GM18526 (cell line): ENCODE measurements at regions not wholly inside any gene's neighbourhood (a gene's known extent, or its start where the extent isn't known, plus 50 kb on each side); places are given as distances from the start of the nearest gene placed in this dataset.

Experiments used
- POLR2A ChIP-seq: IDR thresholded peaks from 3 replicates; pipeline ENCODE4 v1.6.1; 2011; ENCODE audit not compliant: insufficient read length; ENCODE audit errors: extremely low read depth

DNA sequence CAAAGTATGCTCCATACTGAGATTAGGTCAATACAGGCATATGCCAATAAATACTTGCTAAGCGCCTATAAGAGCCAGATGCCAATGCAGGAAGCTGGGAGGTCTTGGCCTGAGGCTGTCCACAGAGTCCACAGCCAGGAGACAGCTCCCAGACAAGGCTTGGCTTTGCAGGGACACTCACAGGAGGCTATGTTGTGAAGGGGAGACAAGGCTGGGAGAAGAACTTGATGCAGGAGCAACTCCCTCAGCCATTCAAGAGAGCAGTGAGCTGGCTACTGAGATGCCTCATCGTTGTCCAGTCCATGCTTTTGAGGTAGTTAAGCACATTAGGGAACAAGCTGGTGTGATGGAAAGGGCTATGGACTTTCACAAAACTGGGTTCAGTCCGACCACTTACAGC is 891.5 kb downstream of the TBC1D22A start:
- TF ChIP-seq POLR2A, result no peak

DNA sequence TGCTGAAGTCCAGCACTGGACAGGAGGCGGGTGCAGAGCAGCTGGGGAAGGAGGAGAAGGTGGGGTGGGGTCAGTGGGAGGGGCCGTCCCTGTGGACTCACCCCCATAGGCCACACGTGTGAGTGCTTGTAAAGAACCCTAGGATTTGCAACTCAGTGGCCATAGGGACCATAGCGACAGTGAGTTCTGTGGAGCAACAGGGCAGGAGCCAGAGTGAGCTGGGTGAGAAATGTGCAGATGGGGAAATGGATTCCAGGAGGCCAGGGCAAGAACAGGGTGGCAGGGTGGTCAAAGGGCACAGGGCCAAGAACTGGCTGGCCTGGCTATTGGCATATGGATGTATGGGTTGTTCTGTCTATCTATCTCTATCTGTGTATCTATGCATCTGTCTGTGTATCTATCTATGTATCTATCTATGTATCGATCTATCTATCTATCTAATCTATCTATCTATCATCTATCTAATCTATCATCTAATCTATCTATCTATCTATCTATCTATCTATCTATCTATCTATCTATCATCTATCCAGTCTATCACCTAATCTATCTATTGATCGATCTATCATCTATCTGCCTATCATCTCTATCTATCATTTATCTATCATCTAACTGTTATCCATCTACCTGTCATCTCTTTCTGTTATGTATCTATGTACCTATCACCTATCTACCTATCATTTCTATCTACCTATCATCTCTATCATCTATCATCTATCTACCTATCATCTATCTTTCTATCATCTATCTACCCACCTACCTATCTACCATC is 889.0 kb downstream of the TBC1D22A start:
- TF ChIP-seq POLR2A, result no peak

DNA sequence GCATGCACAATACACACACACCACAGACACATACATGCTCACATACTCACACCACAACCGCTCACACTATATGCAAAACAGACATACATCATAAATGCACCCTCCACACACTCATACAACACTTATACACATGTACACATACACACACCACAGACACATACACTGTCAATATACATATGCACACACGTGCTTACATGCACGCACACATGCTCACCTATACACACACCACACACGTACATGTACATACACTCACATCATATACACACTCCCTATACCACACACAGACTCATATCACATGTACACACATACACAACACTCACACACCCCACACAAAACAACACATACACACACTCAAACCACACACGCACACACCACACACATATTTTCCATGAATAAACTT is 885.3 kb downstream of the TBC1D22A start:
- TF ChIP-seq POLR2A, result no peak

DNA sequence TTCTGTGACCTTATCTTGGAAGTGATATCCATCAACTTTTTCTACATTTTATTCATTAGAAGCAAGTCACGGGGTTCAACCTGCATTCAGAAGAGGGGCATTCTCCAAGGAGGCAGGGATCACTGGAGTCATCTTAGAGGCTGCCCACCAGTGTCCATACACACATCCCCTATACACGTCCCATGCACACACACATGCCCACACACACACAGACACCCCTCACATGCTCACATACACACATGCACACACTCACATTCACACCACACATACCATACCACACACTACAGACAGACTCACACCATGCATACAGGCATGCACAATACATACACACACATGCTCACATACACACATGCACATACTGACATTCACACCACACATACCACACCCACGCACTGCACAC is 884.7 kb downstream of the TBC1D22A start:
- TF ChIP-seq POLR2A, result no peak

DNA sequence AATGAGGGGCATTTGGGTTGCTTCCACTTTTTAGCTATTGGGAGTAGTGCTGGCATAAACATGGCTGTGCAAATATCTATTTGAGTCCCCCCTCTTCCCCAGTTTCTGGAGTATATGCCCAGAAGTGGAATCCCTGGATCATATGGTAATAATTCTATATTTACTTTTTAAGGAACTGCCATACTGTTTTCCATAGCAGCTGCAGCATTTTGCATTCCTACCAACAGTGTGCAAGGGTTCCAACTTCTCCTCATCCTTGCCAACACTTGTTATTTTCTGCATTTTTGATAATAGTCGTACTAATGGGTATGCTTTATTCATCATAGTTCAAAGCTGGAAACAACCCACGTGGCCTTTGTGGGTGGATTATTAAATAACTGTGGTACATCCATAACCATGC is 883.5 kb downstream of the TBC1D22A start:
- TF ChIP-seq POLR2A, result no peak

DNA sequence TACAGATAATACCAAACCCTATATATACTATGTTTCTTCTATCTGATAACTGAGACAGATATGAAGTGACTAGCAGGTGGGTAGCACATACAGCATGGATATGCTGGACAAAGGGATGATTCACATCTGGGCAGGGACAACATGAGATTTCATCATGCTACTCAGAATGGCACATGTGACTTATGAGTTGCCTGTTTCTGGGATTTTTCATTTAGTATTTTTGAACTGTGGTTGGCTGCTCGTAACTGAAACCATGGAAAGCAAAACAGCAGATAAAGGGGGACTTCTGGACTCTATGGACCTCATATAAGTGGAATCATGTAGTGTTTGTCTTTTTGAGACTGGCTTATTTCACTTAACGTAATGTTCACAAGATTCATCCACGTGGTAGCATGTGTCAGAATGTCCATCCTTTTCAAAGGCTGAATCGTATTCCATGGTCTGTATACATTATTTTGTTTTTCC is 883.0 kb downstream of the TBC1D22A start:
- TF ChIP-seq POLR2A, result no peak

DNA sequence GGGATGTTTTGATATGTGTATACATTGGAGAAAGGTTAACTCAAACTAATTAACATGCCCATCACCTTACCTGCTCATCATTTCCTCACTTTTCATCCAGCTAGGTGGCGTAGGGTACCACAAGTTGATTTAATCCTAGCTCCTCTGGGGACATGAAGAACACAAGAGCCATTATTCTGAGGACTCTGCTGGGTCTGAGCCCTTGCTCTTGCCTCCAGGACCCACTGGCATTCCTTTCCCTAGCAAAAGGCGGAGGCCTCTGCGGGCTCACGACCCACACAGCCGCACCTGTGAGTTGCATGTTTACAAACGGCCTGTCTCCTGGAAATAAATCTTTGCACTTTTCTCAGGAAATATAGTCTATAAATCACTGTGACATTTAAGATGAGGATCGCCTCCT is 871.9 kb downstream of the TBC1D22A start:
- no peak for TF ChIP-seq POLR2A

DNA sequence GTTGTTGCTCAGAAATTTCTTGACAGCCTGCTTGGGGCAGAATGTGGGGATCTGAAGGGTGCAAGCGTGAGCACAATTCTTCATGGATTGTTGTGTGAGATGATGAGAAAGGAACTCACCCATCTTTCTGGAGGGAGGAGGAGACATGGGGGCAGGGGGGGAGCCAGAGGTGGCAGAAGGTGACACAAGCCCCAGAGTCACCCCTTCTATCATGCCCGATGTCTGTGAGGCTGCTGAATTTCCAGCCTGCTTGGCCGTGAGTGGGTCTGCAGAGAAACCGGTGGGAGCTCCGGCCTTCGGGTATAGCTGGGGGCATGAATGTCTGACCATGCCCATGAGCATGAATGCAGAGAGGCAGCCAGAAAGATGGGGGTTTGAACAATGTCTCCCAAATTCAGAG is 870.7 kb downstream of the TBC1D22A start:
- no peak for TF ChIP-seq POLR2A

DNA sequence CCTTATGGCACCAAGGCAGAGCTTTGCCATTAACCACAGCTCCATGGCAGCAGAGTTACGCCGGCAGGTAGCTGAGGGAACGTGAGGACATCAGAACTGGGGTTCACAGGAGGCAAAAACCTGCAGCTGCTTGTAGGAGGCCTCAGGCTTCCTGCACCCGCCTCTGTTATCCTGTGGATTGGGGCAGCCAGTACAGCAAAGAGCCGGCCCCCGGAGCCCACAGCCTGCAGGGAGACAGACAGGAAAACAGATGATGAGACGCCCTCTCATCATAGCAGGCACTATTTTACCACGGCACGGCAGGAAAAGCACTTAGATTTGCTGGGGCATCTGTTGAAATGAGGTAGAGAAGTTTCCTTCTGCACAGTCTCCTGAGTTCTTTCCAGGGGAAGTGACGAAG is 870.3 kb downstream of the TBC1D22A start:
- TF ChIP-seq POLR2A, result no peak

DNA sequence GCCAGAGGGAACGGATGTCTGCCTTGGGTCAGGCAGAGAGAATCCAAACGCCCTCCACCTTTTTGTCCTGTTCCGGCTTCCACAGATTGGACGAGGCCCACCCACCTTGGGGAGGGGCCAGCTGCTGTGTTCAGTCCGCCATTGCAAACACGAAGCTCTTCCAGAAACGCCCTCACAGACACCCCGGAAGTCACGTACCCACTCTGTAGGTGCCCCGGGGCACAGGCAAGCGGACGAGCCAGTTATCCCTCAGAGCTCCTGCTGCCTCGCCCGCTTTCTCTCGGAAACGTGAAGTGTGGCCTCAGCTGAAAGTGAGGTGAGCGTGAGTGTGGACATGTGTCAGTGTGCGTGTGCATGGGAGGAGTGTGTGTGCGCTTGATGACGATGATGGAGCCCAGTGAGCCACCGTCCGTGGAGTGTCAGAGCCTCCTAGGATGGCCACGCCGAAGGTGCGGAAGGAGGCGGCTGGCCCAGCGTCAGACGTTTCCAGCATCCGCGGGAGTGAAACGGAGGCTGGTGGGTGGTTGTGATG is 869.2 kb downstream of the TBC1D22A start:
- no peak for TF ChIP-seq POLR2A

DNA sequence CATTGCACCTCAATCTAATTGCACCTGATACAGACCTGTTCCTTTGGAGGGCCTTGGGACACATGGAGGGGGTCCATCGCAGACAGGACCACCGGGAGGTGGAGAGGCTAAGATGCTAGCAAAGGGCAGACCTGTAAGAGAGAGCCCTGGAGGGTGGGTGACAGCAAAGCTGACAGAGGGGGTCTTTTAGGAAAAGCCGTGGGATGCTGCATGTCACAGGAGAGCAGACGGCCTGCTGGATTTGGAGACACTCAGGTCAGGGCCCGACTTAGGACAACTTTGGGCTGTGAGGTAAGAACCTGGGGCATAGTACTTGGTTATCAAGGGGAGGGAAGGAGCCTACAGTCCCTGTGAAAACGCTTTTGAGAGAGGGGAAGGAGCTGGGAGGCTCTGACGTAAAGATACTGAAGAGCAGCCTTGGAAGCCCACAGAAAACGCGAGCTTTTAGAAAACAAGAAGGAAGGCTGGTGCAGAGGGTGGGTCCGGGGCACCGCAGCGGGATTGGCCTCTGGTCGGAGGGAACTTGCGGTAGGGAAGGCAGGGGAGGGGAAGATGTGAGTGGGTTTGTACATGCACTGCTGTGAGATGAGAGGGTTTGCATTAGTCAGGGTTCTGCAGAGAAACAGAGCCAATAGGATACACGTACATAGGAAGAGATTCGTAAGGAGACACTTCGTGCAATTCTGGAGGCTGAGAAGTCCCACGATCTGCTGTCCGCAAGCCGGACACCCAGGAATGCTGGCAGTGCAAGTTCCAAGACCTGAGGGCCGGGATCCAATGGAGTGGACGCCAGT is 868.5 kb downstream of the TBC1D22A start:
- TF ChIP-seq POLR2A, result no peak

DNA sequence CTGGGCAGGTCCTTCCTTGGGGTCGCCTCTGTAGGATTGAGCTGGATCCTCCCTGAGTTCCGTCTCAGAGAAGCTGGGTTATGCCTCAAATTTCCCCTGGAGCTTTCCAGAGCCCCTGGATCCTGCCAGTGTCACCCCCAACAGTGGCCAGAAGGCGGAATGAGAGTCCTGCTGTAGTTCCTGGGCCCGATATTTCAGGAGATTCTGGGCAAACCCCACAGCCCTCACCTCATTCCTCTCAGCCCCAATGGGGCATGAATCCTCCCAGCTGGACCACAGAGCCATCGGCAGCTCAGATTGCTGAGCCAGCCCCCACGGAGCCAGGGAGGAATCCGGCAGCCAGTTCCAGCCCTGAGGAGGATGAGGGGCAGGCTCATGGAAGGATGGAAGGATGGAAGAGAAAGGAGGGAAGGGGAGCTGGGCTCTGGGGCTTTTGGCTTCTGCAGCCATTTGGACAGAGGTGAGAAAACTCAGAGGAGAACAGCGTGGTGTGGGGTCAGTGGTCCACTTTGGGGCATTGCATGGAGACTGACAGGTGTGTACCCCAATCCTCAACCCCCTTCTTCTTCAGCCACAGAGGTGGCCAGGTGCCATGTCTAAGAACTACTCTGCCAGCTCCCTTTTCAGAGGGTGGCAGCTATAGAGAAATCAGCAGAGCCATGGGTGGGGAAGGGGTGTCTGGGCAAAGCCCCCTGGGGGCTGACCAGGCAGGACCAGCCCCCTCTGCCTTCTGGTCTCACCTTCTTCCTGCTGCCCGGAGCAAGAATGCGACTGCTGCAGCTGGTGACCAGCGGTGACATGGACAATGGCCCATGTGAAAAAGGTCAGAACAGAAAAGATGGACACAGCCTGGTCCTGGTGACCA is 867.6 kb downstream of the TBC1D22A start:
- TF ChIP-seq POLR2A, result no peak

DNA sequence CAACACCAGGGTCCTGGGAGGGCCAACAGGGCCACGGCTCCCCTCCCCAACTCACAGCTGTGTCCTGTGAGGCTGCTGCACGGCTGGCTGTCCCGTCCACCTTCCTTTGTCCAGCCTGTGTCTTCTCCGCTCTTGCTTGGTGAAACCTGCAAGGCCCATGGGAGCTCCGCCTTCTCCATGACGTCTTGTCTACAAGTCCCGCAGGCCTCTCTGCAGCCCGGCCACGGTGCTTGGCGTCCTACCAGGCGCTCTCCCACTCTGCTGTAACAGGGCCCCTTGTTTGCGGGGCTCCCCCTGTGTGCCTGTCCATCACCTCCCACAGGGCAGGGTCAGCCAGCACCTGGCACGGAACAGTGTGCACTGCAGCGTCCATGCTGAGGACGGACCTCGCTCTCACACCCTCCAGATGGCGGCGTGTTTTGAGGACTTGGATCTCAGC is 866.8 kb downstream of the TBC1D22A start:
- TF ChIP-seq POLR2A, result no peak

DNA sequence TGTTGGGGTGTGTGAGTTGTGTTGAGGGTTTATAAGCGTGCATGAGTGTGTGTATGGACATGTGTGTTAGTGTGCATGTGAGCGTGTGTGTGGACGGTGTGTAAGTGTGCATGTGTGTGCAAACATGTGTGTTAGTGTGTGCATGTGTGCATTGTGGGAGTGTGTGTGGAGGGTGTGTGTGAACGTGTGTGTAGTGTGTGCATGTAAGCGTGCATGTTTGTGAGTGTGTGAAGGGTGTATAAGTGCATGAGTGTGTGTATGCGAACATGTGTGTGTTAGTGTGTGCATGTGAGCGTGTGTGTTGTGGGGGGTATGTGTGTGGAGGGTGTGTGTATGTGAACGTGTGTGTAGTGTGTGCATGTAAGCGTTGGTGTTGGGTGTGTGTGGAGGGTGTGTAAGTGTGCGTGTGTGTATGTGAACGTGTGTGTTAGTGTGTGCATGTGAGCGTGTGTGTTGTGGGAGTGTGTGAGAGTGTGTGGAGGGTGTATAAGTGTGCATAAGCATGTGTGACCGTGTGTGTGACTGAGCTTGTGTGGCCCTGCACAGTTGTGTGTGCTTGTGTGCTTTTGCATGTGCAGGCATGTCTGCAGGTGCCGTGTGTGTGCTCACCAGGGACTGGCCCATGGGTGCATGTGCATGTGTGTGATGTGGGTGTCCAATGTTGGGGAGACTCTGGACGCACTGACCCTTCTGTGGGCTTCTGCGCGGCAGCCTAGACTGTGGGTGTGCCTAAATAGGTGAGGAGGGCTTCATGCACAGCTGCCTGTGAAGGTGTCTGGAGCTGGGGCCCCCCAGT is 866.2 kb downstream of the TBC1D22A start:
- no peak for TF ChIP-seq POLR2A
